ENCODE measurements at regions not wholly inside any gene's neighbourhood (a gene's known extent, or its start where the extent isn't known, plus 50 kb on each side); places are given as distances from the start of the nearest gene placed in this dataset.

GRCh38 chr2:129885735-129886134 lies 93.7 kb upstream of the RAB6C start:
- DNase-seq (ENCODE audit: low spot score), result no peak

DNA sequence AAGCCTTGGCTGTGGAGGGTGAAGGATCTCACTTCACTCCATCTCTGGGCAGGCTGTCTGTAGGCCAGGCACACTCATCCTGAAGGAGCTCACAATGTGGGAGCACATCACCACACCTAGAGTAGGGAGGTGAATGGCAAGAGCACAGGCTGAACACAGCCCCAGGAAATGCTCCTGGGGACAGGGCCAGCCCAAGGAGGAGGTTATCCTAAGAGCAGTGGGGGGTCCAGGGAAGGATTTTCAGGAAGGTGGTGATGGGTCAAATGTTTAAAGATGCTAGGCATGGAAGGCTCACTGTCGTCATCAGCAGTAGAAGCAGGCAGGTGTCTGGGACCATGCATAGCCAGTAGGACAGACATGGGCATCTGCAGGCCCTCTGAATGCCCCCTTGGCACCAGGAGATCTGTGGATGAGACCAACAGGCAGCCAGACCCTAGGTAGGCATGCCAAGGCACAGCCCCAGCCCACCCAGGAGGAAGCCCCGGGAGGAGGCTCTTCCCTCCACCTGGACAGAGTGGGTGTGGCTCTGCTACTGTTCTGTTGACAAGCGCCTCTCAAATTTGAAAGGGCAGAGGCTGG lies 91.7 kb upstream of the RAB6C start:
- no peak for DNase-seq (ENCODE audit: low spot score)

- no peak for DNase-seq (ENCODE audit: low spot score)
Measured at GRCh38 chr2:129888461-129888860, 91.0 kb upstream of the RAB6C start.

DNA sequence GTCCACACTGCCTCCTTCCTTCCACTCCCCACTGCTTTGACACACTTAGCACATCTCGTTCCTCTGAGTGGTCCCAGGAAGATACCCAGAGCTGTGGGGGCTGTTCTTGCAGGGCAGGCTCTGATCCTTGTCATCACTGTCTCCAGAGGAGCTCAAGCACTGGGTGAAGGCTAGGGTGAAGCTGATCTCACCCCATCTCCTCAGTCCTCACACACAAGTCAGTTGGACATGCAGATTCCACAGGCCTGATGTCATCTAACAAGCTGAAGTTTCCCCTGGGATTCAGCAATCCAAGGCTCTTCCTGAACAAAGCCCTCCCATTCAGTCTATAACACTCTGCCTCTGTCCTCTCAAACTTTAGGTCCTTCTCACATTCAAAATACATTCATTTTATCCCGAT lies 90.6 kb upstream of the RAB6C start:
- DNase-seq (ENCODE audit: low spot score), result no peak

DNA sequence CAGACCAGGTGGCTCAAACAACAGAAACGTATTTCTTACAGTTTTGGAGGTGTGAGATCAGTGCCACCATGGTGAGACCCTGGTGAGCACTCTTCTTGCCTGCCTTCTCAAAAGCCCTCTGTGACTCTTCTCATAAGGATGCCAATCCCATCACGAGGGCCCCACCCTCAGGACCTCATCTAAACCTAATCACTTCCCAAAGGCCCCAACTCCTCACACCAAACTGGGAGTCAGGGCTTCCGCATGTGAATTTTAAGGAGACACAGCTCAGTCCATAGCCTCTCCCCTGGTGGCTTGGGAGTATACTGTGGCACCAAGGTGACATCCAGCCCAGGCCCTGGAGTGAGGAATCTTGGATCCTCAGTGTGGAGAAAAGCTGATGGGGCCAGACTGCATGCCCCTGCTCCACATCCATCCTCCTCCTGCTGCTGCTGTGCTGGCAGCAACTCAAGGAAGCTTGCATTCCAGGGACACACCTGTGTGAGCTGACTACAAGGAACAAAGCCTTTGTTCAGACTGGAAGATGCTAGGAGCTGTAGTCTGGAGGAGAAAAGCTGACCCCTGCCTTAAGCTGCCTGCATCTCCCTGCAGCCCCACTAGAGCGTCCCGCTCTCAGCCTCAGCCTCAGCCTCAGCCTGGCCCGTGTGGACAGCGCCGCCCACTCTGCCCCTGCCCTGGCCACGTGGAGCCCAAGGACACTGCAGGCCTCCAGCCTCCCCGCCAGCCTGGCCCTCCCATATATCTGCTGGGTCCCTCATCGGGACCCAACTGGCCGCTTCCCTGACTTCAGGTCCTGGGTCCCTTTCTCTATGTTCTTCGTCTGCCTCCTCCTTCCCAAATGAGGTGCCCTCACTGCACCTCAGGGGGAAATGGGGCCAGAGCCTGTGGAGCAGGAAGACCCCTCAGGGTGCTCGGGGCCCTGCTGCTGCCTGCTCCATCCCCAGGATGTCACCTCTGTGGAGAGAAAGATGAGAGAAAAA lies 87.8 kb upstream of the RAB6C start:
- DNase-seq (ENCODE audit: low spot score), result no peak

GRCh38 chr2:129892360-129892759 lies 87.1 kb upstream of the RAB6C start:
- DNase-seq (ENCODE audit: low spot score), result no peak

DNA sequence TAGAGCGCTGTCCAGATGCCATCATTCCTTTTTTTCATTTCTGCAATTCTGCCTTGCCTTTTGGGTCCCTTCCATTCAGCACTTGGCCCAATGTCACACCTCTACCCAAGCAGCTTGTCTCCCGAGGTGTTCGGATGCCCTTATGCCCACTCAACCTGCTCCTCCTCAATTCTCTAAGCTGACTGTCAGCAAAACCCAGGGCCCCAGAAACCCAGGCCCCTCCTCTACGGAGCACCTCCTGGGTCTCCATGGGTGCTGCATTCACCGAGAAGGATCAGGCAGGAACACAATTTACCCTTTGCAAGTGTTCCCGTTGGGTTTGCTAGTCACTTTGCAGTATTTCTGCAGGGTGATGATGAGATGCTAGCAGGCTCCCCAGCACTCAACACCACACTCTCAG lies 86.7 kb upstream of the RAB6C start:
- DNase-seq (ENCODE audit: low spot score), result no peak

GRCh38 chr2:129893244-129893643 lies 86.2 kb upstream of the RAB6C start:
- no peak for DNase-seq (ENCODE audit: low spot score)

GRCh38 chr2:129894616-129895015 lies 84.8 kb upstream of the RAB6C start:
- DNase-seq (ENCODE audit: low spot score), result no peak

DNA sequence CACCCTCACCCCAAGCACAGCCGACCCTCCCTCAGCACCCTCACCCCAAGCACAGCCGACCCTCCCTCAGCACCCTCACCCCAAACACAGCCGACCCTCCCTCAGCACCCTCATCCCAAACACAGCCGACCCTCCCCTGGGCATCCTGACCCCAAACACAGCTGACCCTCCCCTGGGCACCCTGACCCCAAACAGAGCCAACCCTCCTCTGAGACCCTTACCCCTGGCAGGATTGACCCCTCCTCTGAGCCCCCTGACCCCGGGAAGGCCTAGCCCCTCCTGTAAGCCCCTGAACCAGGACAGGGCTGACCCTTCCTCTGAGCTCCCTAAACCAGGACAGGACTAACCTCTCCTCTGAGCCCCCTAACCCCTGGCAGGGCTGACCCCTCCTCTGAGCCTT lies 84.4 kb upstream of the RAB6C start:
- DNase-seq (ENCODE audit: low spot score), result no peak

GRCh38 chr2:129895526-129896082 lies 83.9 kb upstream of the RAB6C start:
- no peak for DNase-seq (ENCODE audit: low spot score)

DNA sequence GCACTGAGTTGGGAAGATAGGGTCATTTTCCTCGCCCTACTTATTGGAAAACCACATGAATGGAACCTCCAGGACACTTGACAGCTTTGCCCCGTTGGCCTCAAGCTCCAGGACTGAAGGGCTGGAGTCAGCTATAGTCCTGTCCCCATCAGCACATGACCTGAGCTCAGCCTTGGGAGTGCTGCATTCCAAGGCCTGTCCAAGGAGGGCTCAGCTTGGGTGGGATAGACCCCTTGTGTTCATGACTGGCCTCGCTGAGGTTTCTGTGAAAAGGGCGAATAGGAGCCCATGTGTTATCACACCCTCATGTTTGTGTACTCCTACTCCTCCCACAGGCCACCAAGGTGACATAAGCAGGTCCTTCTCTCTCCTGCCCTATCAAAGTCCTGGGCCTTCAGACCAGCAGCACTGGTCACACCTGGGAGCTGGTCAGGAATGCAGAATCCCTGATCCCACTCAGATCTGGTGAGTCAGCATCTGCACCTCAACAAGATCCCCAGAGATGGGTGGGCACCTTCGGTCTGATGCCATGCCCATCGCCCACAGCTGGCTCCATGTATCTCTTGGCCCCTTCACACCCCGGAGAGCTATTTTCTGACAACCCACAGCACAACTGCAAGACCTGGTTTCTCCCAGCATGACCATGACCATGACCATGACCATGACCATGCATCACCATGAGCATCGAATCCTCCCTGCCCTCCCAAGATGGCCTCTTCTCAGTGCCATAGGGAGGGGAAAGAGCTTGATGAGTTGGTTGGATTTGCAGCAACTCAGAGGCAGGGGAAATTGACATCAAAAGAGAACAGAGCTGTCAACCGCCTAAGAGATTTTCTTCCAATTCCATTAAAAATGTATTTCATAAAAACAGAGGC lies 83.0 kb upstream of the RAB6C start:
- DNase-seq (ENCODE audit: low spot score), result no peak

GRCh38 chr2:129901754-129902415 lies 77.6 kb upstream of the RAB6C start:
- DNase-seq (ENCODE audit: low spot score), result no peak

GRCh38 chr2:129902731-129903585 lies 76.5 kb upstream of the RAB6C start:
- no peak for DNase-seq (ENCODE audit: low spot score)

- peak; percentile 7 for DNase-seq (ENCODE audit: low spot score)
Measured at GRCh38 chr2:129903586-129904425, 75.7 kb upstream of the RAB6C start.

GRCh38 chr2:129904532-129905446 lies 74.7 kb upstream of the RAB6C start:
- no peak for DNase-seq (ENCODE audit: low spot score)

DNA sequence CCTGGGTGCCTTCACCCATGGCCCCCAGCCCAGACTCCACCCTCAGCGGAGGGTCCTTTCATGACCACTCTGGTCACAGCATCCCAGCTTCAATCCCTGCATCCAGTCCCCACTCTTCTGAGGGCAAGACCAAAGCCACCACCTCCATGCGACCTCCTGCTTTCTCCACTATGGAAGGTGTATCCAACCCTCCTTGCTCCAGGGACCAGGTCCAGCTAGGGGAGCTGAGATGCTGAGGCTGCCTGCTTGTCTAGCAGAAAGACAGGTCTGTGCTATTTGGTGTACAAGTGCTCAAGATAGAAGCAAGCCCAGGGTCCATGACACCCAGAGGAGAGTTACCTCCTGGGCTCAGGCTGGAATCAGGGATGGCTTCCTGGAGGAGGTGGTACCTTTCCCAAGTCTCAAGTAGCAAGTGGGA lies 73.8 kb upstream of the RAB6C start:
- DNase-seq (ENCODE audit: low spot score), result no peak

- no peak for DNase-seq (ENCODE audit: low spot score)
Measured at GRCh38 chr2:129906139-129906860, 73.2 kb upstream of the RAB6C start.
